Cardiac muscle cell (in vitro differentiated cells and primary cell): ENCODE measurements at regions not wholly inside any gene's neighbourhood (a gene's known extent, or its start where the extent isn't known, plus 50 kb on each side); places are given as distances from the start of the nearest gene placed in this dataset.

Experiments
- DNase-seq, 2 donors: peaks; one replicate each; pipeline versions ENCODE4 v3.0.0 to v3.0.0-alpha.2; 2010 to 2017; ENCODE audit warnings: low read depth in 1 of 2, low spot score in 1 of 2
- H3K27ac ChIP-seq: fragments of 200-600 bp; sonication (generic); 2 replicates; pipeline ENCODE4 v1.5.1; 2016
- H3K27me3 ChIP-seq: fragments of 200-600 bp; sonication (generic); 2 replicates; pipeline ENCODE4 v1.6.0; 2016; ENCODE audit warnings: control low read depth
- H3K36me3 ChIP-seq: fragments of 200-600 bp; sonication (generic); 2 replicates; pipeline ENCODE4 v1.5.1; 2016; ENCODE audit warnings: control low read depth
- H3K4me1 ChIP-seq: fragments of 200-600 bp; sonication (generic); 2 replicates; pipeline ENCODE4 v1.8.1; 2017; ENCODE audit warnings: low read depth, mild to moderate bottlenecking, mixed run types
- H3K4me3 ChIP-seq: fragments of 200-600 bp; sonication (generic); 2 replicates; pipeline ENCODE4 v1.5.1; 2016; ENCODE audit warnings: mild to moderate bottlenecking
- H3K9me3 ChIP-seq: fragments of 200-600 bp; sonication (generic); 2 replicates; pipeline ENCODE4 v1.5.1; 2017; ENCODE audit warnings: low read depth, mild to moderate bottlenecking, control low read depth
- TF ChIP-seq, protein P1 (sequence below): IDR thresholded peaks from 2 replicates; pipeline ENCODE4 v1.5.1; 2012; ENCODE audit warnings: low read depth, mild to moderate bottlenecking, low read length

GRCh38 chr9:85216601-85217000, 525.2 kb downstream of the AGTPBP1 start:
- no peak overlapping the region for H3K27ac ChIP-seq
- no peaks in the 10 kb centered on the region for H3K4me1 ChIP-seq
- no peak overlapping the region for H3K4me3 ChIP-seq
- no peaks in the 10 kb centered on the region for H3K9me3 ChIP-seq
- TF ChIP-seq, protein P1, sequence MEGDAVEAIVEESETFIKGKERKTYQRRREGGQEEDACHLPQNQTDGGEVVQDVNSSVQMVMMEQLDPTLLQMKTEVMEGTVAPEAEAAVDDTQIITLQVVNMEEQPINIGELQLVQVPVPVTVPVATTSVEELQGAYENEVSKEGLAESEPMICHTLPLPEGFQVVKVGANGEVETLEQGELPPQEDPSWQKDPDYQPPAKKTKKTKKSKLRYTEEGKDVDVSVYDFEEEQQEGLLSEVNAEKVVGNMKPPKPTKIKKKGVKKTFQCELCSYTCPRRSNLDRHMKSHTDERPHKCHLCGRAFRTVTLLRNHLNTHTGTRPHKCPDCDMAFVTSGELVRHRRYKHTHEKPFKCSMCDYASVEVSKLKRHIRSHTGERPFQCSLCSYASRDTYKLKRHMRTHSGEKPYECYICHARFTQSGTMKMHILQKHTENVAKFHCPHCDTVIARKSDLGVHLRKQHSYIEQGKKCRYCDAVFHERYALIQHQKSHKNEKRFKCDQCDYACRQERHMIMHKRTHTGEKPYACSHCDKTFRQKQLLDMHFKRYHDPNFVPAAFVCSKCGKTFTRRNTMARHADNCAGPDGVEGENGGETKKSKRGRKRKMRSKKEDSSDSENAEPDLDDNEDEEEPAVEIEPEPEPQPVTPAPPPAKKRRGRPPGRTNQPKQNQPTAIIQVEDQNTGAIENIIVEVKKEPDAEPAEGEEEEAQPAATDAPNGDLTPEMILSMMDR: no peak
- DNase-seq: no peak
- H3K27me3 ChIP-seq: no peaks in the 10 kb centered on the region
- no peaks in the 10 kb centered on the region for H3K36me3 ChIP-seq

DNA sequence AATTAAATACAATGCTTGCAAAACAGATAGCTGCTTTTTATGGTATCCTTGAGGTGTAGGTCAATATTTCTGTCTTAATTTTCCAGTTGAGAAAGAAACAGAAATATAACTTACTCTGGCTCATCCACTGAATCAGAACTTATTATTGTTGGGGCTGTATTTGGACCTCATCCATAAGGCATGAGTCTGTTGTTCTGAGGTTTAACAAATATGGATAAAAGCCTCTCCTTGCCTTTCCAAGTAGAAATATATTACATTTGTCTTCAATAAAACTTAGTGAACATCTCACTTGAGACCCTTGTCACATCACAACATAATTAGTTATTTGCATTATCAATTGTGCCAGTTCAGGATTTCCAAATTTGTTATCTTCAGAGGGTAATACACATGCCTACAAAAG, 525.8 kb downstream of the AGTPBP1 start:
- no peaks in the 10 kb centered on the region for H3K36me3 ChIP-seq
- TF ChIP-seq, protein P1: no peak
- H3K27me3 ChIP-seq: no peaks in the 10 kb centered on the region
- H3K4me1 ChIP-seq: no peaks in the 10 kb centered on the region
- no peaks in the 10 kb centered on the region for H3K9me3 ChIP-seq
- no peak overlapping the region for H3K27ac ChIP-seq
- no peak for DNase-seq
- H3K4me3 ChIP-seq: no peak overlapping the region

GRCh38 chr9:85215416-85215815, 526.3 kb downstream of the AGTPBP1 start:
- TF ChIP-seq, protein P1: no peak

DNA sequence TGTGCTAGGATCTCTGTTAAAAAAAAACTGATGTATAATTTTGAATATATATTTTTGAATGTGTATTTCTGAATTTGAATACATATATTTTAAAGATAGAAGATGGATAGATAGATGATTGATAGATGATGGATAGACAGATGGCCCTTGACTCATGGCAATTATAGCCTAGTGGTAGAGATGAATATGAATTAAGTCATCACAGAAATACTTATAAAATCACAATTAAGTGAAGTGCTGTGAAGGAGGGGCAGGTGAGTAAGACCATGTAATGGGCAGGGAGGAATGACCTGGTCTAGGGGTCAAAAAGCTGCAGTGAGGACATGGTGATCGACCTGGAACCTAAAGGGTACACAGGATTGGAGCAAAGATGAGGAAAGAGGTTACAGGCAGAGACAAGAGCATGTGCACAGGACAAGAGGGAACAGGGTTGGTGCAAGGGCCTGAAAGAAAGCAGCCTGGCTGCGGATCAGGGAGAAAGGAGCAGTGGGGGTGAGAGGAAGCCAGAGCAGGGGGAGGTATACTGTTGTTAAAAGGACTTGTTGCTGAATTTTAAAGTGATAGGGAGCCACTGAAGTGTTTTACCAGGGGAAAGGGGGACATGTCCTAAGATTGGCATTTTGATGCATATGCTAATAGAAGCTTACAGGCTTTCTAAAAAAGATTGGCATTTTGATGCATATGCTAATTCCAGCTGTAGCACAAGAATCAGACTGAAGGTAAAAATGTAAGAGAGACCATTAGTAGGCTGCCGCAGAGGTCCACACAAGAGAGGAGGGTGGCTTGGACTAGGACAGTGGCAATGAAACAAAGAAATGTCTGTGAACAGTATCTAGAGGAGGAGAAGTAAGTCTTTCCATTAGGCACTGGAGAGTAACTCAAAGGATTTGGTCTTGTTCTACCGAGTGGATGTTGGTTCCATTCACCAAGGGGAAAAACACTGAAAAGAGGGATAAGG, 527.8 kb downstream of the AGTPBP1 start:
- no peaks in the 10 kb centered on the region for H3K36me3 ChIP-seq
- no peak overlapping the region for H3K4me3 ChIP-seq
- DNase-seq: no peak
- no peaks in the 10 kb centered on the region for H3K9me3 ChIP-seq
- TF ChIP-seq, protein P1: no peak
- no peaks in the 10 kb centered on the region for H3K27me3 ChIP-seq
- H3K4me1 ChIP-seq: no peaks in the 10 kb centered on the region
- H3K27ac ChIP-seq: no peak overlapping the region

More at GRCh38 chr9:85215416-85215815, 526.3 kb downstream of the AGTPBP1 start:
- Histone ChIP-seq H3K27ac (no peak overlapping the region), H3K36me3 (no peaks in the 10 kb centered on the region), H3K9me3 (no peaks in the 10 kb centered on the region), H3K4me3 (no peak overlapping the region), H3K4me1 (no peaks in the 10 kb centered on the region), H3K27me3 (no peaks in the 10 kb centered on the region)
- DNase-seq: no peak

DNA sequence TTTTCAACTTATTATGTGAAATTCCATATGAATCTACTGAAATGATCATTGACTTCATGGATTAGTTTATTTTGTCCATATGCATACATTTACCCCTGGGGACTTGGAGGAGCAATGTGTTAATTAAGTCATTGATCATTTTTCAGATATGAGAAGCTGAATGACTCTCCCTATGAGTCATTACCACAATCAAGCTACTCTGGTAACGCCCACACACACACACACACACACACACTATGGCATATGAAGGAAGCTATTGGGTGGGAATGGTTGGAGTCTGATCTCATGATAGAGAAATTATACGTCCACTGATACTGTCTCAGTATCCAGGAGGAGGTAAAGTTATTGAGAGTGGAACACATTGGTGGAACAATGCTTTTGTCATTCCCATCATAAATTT, 528.9 kb downstream of the AGTPBP1 start:
- Histone ChIP-seq H3K27ac (no peak overlapping the region), H3K4me1 (no peaks in the 10 kb centered on the region), H3K4me3 (no peak overlapping the region), H3K27me3 (no peaks in the 10 kb centered on the region), H3K9me3 (no peaks in the 10 kb centered on the region), H3K36me3 (no peaks in the 10 kb centered on the region)
- TF ChIP-seq, protein P1: no peak
- peak in 1 of 2 donors; percentile 63 for DNase-seq
